Keratinocyte (primary cell): ENCODE measurements at regions not wholly inside any gene's neighbourhood (a gene's known extent, or its start where the extent isn't known, plus 50 kb on each side); places are given as distances from the start of the nearest gene placed in this dataset.

Experiments
- DNase-seq: peaks from one replicate; pipeline ENCODE4 v3.0.0-alpha.2; 2011; ENCODE audit warnings: low read depth, missing footprints, low spot score
- FAIRE-seq: peaks from 2 replicates; lab custom pipeline; 2011; peaks lifted over from hg19 to GRCh38; lab: Jason Lieb, UNC
- H2AFZ ChIP-seq: 2 replicates; pipeline ENCODE4 v1.6.0; 2012; ENCODE audit warnings: low read length, control low read depth, inconsistent platforms; ENCODE audit not compliant: control insufficient read depth
- H3K27ac ChIP-seq: 2 replicates; pipeline ENCODE4 v1.5.1; 2011; ENCODE audit warnings: low read length; ENCODE audit not compliant: control insufficient read depth, insufficient read depth
- H3K27me3 ChIP-seq: 3 replicates; pipeline ENCODE4 v1.6.0; 2011; ENCODE audit warnings: low read length; ENCODE audit not compliant: control insufficient read depth, insufficient read depth; ENCODE audit errors: extremely low read depth
- H3K36me3 ChIP-seq, 2 experiments: 2 replicates in 1 of 2; 3 replicates in 1 of 2; pipeline ENCODE4 v1.5.1; 2011; ENCODE audit warnings: low read length in 2 of 2, mild to moderate bottlenecking in 1 of 2; ENCODE audit not compliant: control insufficient read depth in 2 of 2, insufficient read depth in 2 of 2; ENCODE audit errors: extremely low read depth in 1 of 2
- H3K4me1 ChIP-seq: 3 replicates; pipeline ENCODE4 v1.5.1; 2011; ENCODE audit warnings: low read length; ENCODE audit not compliant: control insufficient read depth, insufficient read depth; ENCODE audit errors: extremely low read depth
- H3K4me2 ChIP-seq: 3 replicates; pipeline ENCODE4 v1.6.0; 2011; ENCODE audit warnings: low read depth, low read length; ENCODE audit not compliant: control insufficient read depth, insufficient read depth; ENCODE audit errors: extremely low read depth
- H3K4me3 ChIP-seq, 3 experiments: fragments of 200-600 bp in 1 of 3; sonication (generic) in 1 of 3; 2 replicates in 2 of 3; 3 replicates in 1 of 3; pipeline ENCODE4 v1.5.1; 2011 to 2016; ENCODE audit warnings: low read length in 3 of 3, mild to moderate bottlenecking in 3 of 3, control low read depth in 2 of 3, inconsistent platforms in 1 of 3, low read depth in 1 of 3, mixed read lengths in 1 of 3, mixed run types in 1 of 3, moderate library complexity in 1 of 3; ENCODE audit not compliant: control insufficient read depth in 2 of 3, insufficient read depth in 2 of 3; ENCODE audit errors: extremely low read depth in 1 of 3
- H3K79me2 ChIP-seq: 2 replicates; pipeline ENCODE4 v1.6.0; 2012; ENCODE audit warnings: low read length; ENCODE audit not compliant: control insufficient read depth, insufficient read depth
- H3K9ac ChIP-seq: 3 replicates; pipeline ENCODE4 v1.6.0; 2011; ENCODE audit warnings: low read length; ENCODE audit not compliant: control insufficient read depth, insufficient read depth; ENCODE audit errors: extremely low read depth
- H3K9me1 ChIP-seq: 3 replicates; pipeline ENCODE4 v1.6.0; 2011; ENCODE audit warnings: low read length; ENCODE audit not compliant: control insufficient read depth, insufficient read depth; ENCODE audit errors: extremely low read depth
- H3K9me3 ChIP-seq: 2 replicates; pipeline ENCODE4 v1.5.1; 2012; ENCODE audit warnings: low read depth, low read length; ENCODE audit not compliant: control insufficient read depth
- H4K20me1 ChIP-seq: 3 replicates; pipeline ENCODE4 v1.6.0; 2011; ENCODE audit warnings: low read length; ENCODE audit not compliant: control insufficient read depth, insufficient read depth; ENCODE audit errors: extremely low read depth
- EZH2 ChIP-seq: IDR thresholded peaks from one replicate; pipeline ENCODE4 v1.6.1; 2012; ENCODE audit warnings: inconsistent platforms, mild to moderate bottlenecking, low read length, moderate library complexity
- dilution Hi-C: fragments of 300-500 bp; cut with MboI; formaldehyde crosslinking; loops from one replicate; pipeline ENCODE4 v1.7.0; 2020; ENCODE audit warnings: low sequenced_read_pairs; ENCODE audit not compliant: extremely low pct_ligation_motif_present
- TF ChIP-seq, protein P1 (sequence below), 3 experiments: IDR thresholded peaks in 1 of 3; conservative IDR thresholded peaks in 1 of 3; optimal IDR thresholded peaks in 1 of 3; 2 replicates in 2 of 3; 3 replicates in 1 of 3; pipeline versions ENCODE3 to v1.5.1; 2011; ENCODE audit warnings: low read length in 3 of 3, mild to moderate bottlenecking in 3 of 3, moderate library complexity in 2 of 3, control low read depth in 1 of 3, inconsistent platforms in 1 of 3; ENCODE audit not compliant: insufficient read depth in 2 of 3; ENCODE audit errors: extremely low read depth in 1 of 3

DNA sequence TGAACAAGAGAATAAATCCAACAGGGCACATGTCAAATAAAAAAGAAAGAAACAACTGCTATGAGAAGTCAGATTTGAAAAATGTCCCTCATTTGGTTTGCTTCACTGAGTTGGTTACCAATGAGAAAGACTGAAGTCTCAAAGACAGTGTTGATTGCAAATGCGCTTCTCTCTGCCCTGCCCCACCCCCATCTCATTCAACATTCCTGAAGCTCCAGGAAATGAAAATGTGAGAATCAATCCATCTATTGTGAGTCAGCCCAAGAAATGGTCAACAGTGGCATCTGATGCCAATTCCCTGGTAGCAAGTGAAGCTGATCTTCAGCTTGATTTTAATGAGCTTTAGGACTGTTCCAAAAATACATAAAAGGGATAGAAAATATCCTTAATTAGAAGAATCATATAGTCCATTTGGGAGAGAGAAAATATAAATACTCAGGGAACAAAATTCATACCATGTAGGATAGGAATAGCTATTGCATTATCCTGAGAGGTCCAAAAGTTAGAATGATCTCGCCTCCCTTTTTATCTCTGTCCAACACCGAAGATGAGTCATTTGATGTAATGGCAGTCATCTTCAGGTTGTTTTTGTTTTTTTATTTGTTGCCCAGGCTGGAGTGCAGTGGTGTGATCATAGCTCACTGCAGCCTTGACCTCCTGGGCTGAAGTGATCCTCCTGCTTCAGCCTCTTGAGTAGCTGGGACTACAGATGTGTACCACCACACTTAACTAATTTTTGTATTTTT lies 200.3 kb upstream of the UMPS start:
- Histone ChIP-seq H3K36me3 (no peaks in the 10 kb centered on the region), H3K27me3 (no peaks in the 10 kb centered on the region), H3K4me1 (no peaks in the 10 kb centered on the region), H3K27ac (no peak overlapping the region), H2AFZ (no peak overlapping the region), H4K20me1 (no peaks in the 10 kb centered on the region), H3K4me3 (no peak overlapping the region), H3K9ac (no peak overlapping the region), H3K9me3 (no peaks in the 10 kb centered on the region), H3K79me2 (no peaks in the 10 kb centered on the region), H3K4me2 (no peak overlapping the region), H3K9me1 (no peaks in the 10 kb centered on the region)
- DNase-seq (no peak), FAIRE-seq (no peak)
- dilution Hi-C loops, result no loop called here
- TF ChIP-seq EZH2, result no peak
- TF ChIP-seq, protein P1, sequence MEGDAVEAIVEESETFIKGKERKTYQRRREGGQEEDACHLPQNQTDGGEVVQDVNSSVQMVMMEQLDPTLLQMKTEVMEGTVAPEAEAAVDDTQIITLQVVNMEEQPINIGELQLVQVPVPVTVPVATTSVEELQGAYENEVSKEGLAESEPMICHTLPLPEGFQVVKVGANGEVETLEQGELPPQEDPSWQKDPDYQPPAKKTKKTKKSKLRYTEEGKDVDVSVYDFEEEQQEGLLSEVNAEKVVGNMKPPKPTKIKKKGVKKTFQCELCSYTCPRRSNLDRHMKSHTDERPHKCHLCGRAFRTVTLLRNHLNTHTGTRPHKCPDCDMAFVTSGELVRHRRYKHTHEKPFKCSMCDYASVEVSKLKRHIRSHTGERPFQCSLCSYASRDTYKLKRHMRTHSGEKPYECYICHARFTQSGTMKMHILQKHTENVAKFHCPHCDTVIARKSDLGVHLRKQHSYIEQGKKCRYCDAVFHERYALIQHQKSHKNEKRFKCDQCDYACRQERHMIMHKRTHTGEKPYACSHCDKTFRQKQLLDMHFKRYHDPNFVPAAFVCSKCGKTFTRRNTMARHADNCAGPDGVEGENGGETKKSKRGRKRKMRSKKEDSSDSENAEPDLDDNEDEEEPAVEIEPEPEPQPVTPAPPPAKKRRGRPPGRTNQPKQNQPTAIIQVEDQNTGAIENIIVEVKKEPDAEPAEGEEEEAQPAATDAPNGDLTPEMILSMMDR (optimal IDR thresholded peaks at IDR 0.05 in 1 of 3, IDR thresholded peaks at IDR 0.05 in 1 of 3, conservative IDR thresholded peaks at IDR 0.05 in 1 of 3; ENCODE audit: extremely low read depth in 1 of 3, insufficient read depth in 2 of 3, low read length in 3 of 3), result no peak

DNA sequence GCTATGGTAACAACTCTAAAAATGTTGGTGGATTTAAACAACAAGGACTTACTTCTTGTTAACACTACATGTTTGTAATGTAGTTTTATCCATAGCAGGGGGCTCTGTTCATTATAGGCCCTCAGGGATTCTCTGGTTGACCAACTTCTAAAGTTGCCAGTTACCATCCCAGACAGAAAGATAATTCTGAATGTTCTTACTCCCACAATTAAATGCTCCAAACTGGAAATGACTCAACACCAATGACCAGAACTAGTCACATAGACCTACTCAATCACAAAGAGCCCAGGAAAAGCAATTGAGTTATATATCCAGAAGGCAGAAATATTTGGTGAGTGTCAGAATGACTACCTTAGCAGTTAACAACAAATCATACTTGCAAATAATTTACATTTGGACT lies 199.3 kb upstream of the UMPS start:
- Histone ChIP-seq H4K20me1 (no peaks in the 10 kb centered on the region), H3K9me1 (no peaks in the 10 kb centered on the region), H3K9me3 (no peaks in the 10 kb centered on the region), H3K4me3 (no peak overlapping the region), H3K36me3 (no peaks in the 10 kb centered on the region), H3K9ac (no peak overlapping the region), H3K4me1 (no peaks in the 10 kb centered on the region), H3K4me2 (no peak overlapping the region), H3K27ac (no peak overlapping the region), H2AFZ (no peak overlapping the region), H3K27me3 (peaks cover 3% of the 10 kb centered on the region), H3K79me2 (no peaks in the 10 kb centered on the region)
- FAIRE-seq (no peak), DNase-seq (no peak)
- TF ChIP-seq EZH2, result no peak
- TF ChIP-seq, protein P1 (optimal IDR thresholded peaks at IDR 0.05 in 1 of 3, IDR thresholded peaks at IDR 0.05 in 1 of 3, conservative IDR thresholded peaks at IDR 0.05 in 1 of 3; ENCODE audit: extremely low read depth in 1 of 3, insufficient read depth in 2 of 3, low read length in 3 of 3), result no peak
- dilution Hi-C loops, result no loop called here
